ENCODE measurements at regions not wholly inside any gene's neighbourhood (a gene's known extent, or its start where the extent isn't known, plus 50 kb on each side); places are given as distances from the start of the nearest gene placed in this dataset.

DNA sequence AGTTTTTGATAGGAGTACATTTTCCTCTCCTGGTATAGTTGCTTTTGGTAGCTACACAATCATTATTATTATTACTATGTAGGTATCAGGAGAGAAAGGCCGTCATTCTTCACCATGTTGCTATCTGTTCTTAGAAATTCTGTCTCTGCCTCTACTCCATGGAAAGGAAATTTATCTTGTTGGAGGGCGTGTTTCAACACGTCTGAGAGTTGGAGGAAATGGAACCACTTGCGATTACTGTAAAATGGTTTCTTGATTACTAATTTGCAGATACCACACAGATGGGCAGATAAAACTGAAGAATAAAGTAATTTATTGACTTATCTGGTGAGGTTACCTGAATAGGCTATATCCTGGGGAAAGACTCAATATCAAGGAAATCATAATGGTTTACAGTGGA, 488.4 kb downstream of the NR2F2 start:
- no peak overlapping the region for H3K27ac ChIP-seq (ENCODE audit: insufficient read depth, low read length)
- H3K23ac ChIP-seq (ENCODE audit: low read depth, low read length) = no peak overlapping the region
- no peak overlapping the region for H3K14ac ChIP-seq (replicated peaks; ENCODE audit: low read depth, low read length)
- no peaks in the 10 kb centered on the region for H3K27me3 ChIP-seq (ENCODE audit: control insufficient read depth, insufficient read depth, low read length)
- no CpG with 5 or more reads among the region's 4 CpGs for WGBS, 2 experiments (ENCODE audit: extremely low coverage in 2 of 2, insufficient read length in 1 of 2)
- no peak overlapping the region for H4K5ac ChIP-seq (ENCODE audit: low read depth, low read length)
- no peak overlapping the region for H3K4ac ChIP-seq (ENCODE audit: low read depth, low read length)
- H3K4me3 ChIP-seq (ENCODE audit: insufficient read depth, low read depth, low read length) = no peak overlapping the region
- H3K4me2 ChIP-seq (ENCODE audit: low read depth, low read length) = no peak overlapping the region
- H2BK120ac ChIP-seq (ENCODE audit: low read depth, low read length) = no peak overlapping the region
- no peak overlapping the region for H4K91ac ChIP-seq (ENCODE audit: insufficient read depth, low read depth, low read length)
- no TSS peak for BruUV-seq (replicated peaks)
- DNase-seq (no peak), ATAC-seq (ENCODE audit: low read depth) (no peak)
- H4K8ac ChIP-seq (ENCODE audit: low read depth in 2 of 2, low read length in 2 of 2) = no peak overlapping the region
- dilution Hi-C loops (cut with HindIII; ENCODE audit: low sequenced_read_pairs, unreplicated experiment) (no loop called here), in situ Hi-C loops (cut with MboI; ENCODE audit: low sequenced_read_pairs) (no loop called here), intact Hi-C loops (cut with micrococcal nuclease) (no loop called here)
- no peak for TF ChIP-seq RAD21 (IDR thresholded peaks at IDR 0.05; ENCODE audit: low read length)
- POLR2A ChIA-PET (ENCODE audit: unreplicated experiment) = no interaction called here
- no peak overlapping the region for H3K18ac ChIP-seq (ENCODE audit: low read depth, low read length)
- H3K36me3 ChIP-seq (ENCODE audit: control insufficient read depth, insufficient read depth, low read length) = no peaks in the 10 kb centered on the region
- H2AK9ac ChIP-seq (replicated peaks; ENCODE audit: low read depth, low read length, poor library complexity) = no peak overlapping the region
- no peaks in the 10 kb centered on the region for H3K4me1 ChIP-seq (ENCODE audit: control insufficient read depth, insufficient read depth, low read length)
- H2BK20ac ChIP-seq (ENCODE audit: low read depth, low read length) = no peak overlapping the region
- no peak overlapping the region for H2AFZ ChIP-seq (replicated peaks; ENCODE audit: low read length, poor library complexity)
- no peak overlapping the region for H2BK15ac ChIP-seq (ENCODE audit: low read depth, low read length)
- H2BK5ac ChIP-seq (ENCODE audit: low read depth, low read length, poor library complexity, severe bottlenecking) = no peak overlapping the region
- CTCF ChIA-PET = interaction anchor here (0.5 kb wide), 1 partner anchor 1695 kb away, joined by 3 read pairs; no protein-coding TSS in a partner anchor
- H3K79me1 ChIP-seq (ENCODE audit: low read depth in 1 of 2, low read length in 2 of 2) = no peaks in the 10 kb centered on the region
- H4K20me1 ChIP-seq (ENCODE audit: insufficient read depth, low read length) = no peaks in the 10 kb centered on the region
- H2AK5ac ChIP-seq (ENCODE audit: low read depth, low read length) = no peak overlapping the region
- no peak overlapping the region for H3K9ac ChIP-seq (ENCODE audit: low read depth, low read length)
- H3K9me3 ChIP-seq (ENCODE audit: control insufficient read depth, insufficient read depth, low read length) = peaks cover 3% of the 10 kb centered on the region
- no peaks in the 10 kb centered on the region for H3K9me1 ChIP-seq (ENCODE audit: insufficient read depth, low read length)
- H3K56ac ChIP-seq (ENCODE audit: extremely low read depth, insufficient read depth, low read length) = no peak overlapping the region

All from IMR-90 (cell line).